ENCODE measurements at regions not wholly inside any gene's neighbourhood (a gene's known extent, or its start where the extent isn't known, plus 50 kb on each side); places are given as distances from the start of the nearest gene placed in this dataset.

DNA sequence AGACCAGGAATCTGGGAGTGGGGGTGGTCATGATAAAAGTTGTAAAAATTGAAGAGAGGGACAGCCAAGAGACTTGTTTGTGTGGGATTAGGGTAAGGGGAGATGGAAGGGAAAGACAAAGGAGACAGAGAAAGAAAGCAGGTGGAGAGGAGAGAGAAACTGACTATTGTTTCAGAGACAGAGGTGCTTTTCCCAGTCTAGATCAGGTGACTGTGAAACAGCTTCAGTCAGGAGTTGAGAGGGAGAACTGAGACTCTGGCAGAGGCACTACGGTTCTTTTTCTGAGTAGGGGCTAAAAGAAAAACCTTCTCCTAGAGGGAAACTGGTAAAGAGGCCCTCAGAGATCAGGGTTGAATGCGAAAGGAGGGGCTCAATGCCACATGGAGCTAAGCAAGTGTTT lies 106.4 kb downstream of the KDR start:
- TF ChIP-seq POLR2AphosphoS5 (IDR thresholded peaks at IDR 0.05; ENCODE audit: low read depth, low read length) (no peak), POLR2A (IDR thresholded peaks at IDR 0.05; ENCODE audit: low read depth, low read length) (no peak)
